Glutamatergic neuron (in vitro differentiated cells): ENCODE measurements at regions not wholly inside any gene's neighbourhood (a gene's known extent, or its start where the extent isn't known, plus 50 kb on each side); places are given as distances from the start of the nearest gene placed in this dataset.

ENCODE experiments used
- DNase-seq: peaks from one replicate; pipeline ENCODE4 v3.0.0; 2022
- H3K27ac Mint-ChIP-seq: one replicate; pipeline ENCODE4 v1.8.0; 2020; ENCODE audit warnings: mild to moderate bottlenecking, mixed read lengths, inconsistent platforms; ENCODE audit not compliant: unreplicated experiment
- H3K27me3 Mint-ChIP-seq: one replicate; pipeline ENCODE4 v1.8.0; 2020; ENCODE audit warnings: mild to moderate bottlenecking, moderate library complexity, mixed read lengths, inconsistent platforms; ENCODE audit not compliant: unreplicated experiment
- H3K36me3 Mint-ChIP-seq: one replicate; pipeline ENCODE4 v1.8.0; 2020; ENCODE audit warnings: mild to moderate bottlenecking, mixed read lengths, inconsistent platforms; ENCODE audit not compliant: unreplicated experiment
- H3K4me1 Mint-ChIP-seq: one replicate; pipeline ENCODE4 v1.8.0; 2020; ENCODE audit warnings: mild to moderate bottlenecking, low read depth, mixed read lengths, inconsistent platforms; ENCODE audit not compliant: unreplicated experiment
- H3K4me3 Mint-ChIP-seq: one replicate; pipeline ENCODE4 v1.8.0; 2020; ENCODE audit warnings: mild to moderate bottlenecking, mixed read lengths, inconsistent platforms; ENCODE audit not compliant: unreplicated experiment
- H3K9me3 Mint-ChIP-seq: one replicate; pipeline ENCODE4 v1.8.0; 2020; ENCODE audit warnings: mild to moderate bottlenecking, moderate library complexity, mixed read lengths, inconsistent platforms; ENCODE audit not compliant: unreplicated experiment
- CTCF ChIP-seq: fragments of 200-600 bp; sonication (generic); IDR thresholded peaks from one replicate; pipeline ENCODE4 v1.5.0; 2021; ENCODE audit not compliant: partially characterized antibody, unreplicated experiment

- TF ChIP-seq CTCF: no peak
Observed at GRCh38 chr3:34377961-34378360, 579.5 kb downstream of the PDCD6IP start.

GRCh38 chr3:34381243-34381642, 582.8 kb downstream of the PDCD6IP start:
- H3K27me3 Mint-ChIP-seq: no peaks in the 10 kb centered on the region
- peaks cover 2% of the 10 kb centered on the region for H3K4me1 Mint-ChIP-seq
- no peak overlapping the region for H3K4me3 Mint-ChIP-seq
- H3K27ac Mint-ChIP-seq: no peak overlapping the region
- no peaks in the 10 kb centered on the region for H3K9me3 Mint-ChIP-seq
- no peaks in the 10 kb centered on the region for H3K36me3 Mint-ChIP-seq
- DNase-seq: no peak
- no peak for TF ChIP-seq CTCF

More at GRCh38 chr3:34377961-34378360, 579.5 kb downstream of the PDCD6IP start:
- Mint-ChIP-seq H3K9me3 (no peaks in the 10 kb centered on the region), H3K4me3 (no peak overlapping the region), H3K27ac (no peak overlapping the region), H3K36me3 (no peaks in the 10 kb centered on the region), H3K4me1 (no peaks in the 10 kb centered on the region), H3K27me3 (no peaks in the 10 kb centered on the region)
- DNase-seq: no peak

DNA sequence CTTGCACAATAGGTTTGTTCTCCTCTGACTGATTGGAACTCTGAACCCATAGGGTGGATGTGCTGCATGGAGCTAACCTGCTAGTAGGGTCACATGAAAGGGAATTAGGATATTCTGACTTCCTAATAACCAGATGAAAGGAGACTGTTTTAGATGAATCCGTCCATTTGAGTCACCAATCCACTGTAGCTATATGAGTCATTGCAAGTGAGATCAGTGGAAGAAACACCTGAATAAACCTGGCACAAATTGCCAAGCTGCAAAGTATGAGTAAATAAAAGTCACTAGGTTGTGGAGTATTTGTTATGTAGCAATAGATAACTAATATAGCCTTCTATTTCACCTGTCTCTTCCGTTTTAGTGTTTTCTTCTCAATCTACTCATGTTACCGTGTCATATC, 584.4 kb downstream of the PDCD6IP start:
- no peaks in the 10 kb centered on the region for H3K27me3 Mint-ChIP-seq
- no peak overlapping the region for H3K27ac Mint-ChIP-seq
- no peak for DNase-seq
- H3K36me3 Mint-ChIP-seq: no peaks in the 10 kb centered on the region
- H3K4me3 Mint-ChIP-seq: no peak overlapping the region
- TF ChIP-seq CTCF: no peak
- peaks cover 10% of the 10 kb centered on the region for H3K4me1 Mint-ChIP-seq
- H3K9me3 Mint-ChIP-seq: no peaks in the 10 kb centered on the region

- no peak for TF ChIP-seq CTCF
- no peaks in the 10 kb centered on the region for H3K36me3 Mint-ChIP-seq
- no peak overlapping the region for H3K27ac Mint-ChIP-seq
- H3K9me3 Mint-ChIP-seq: peaks cover 2% of the 10 kb centered on the region
- H3K4me1 Mint-ChIP-seq: peaks cover 19% of the 10 kb centered on the region
- DNase-seq: no peak
- H3K27me3 Mint-ChIP-seq: no peaks in the 10 kb centered on the region
- H3K4me3 Mint-ChIP-seq: no peak overlapping the region
Observed at GRCh38 chr3:34386309-34386708, 587.9 kb downstream of the PDCD6IP start.

GRCh38 chr3:34387826-34388564, 589.6 kb downstream of the PDCD6IP start:
- no peak for TF ChIP-seq CTCF
- no peak for DNase-seq
- peaks cover 2% of the 10 kb centered on the region for H3K9me3 Mint-ChIP-seq
- H3K4me1 Mint-ChIP-seq: peaks cover 19% of the 10 kb centered on the region
- H3K4me3 Mint-ChIP-seq: no peak overlapping the region
- H3K27ac Mint-ChIP-seq: no peak overlapping the region
- H3K27me3 Mint-ChIP-seq: no peaks in the 10 kb centered on the region
- no peaks in the 10 kb centered on the region for H3K36me3 Mint-ChIP-seq
